HepG2 (cell line): ENCODE measurements at regions not wholly inside any gene's neighbourhood (a gene's known extent, or its start where the extent isn't known, plus 50 kb on each side); places are given as distances from the start of the nearest gene placed in this dataset.

Experiments
- ATAC-seq: fragments of 200-7000 bp; cut with Tn5 transposase; 3 replicates; pipeline ENCODE4 v1.9.1; 2020; ENCODE audit warnings: mild to moderate bottlenecking, moderate library complexity
- BruUV-seq: library from RNA; stranded (reverse); fragments of 400-500 nt; replicated peaks from 2 replicates; lab custom pipeline; 2021; lab: Mats Ljungman, UMichigan
- CTCF ChIA-PET: fragments of 300-600 bp; formaldehyde crosslinking; extraction: SDS; loops from one replicate; lab custom pipeline; 2021; ENCODE audit warnings: low total read pairs, inconsistent platforms, low intra/inter-chr PET ratio; lab: Yijun Ruan, JAX
- POLR2A ChIA-PET: fragments of 350-600 bp; sonication (Branson Sonifier 250); formaldehyde crosslinking; loops from one replicate; lab custom pipeline; 2020; ENCODE audit warnings: antibody characterized with exemption, inconsistent platforms; lab: Yijun Ruan, JAX
- DNase-seq: peaks from one replicate; pipeline ENCODE4 v3.0.0-alpha.2; 2015; ENCODE audit warnings: low spot score
- FAIRE-seq: peaks from 3 replicates; lab custom pipeline; 2011; peaks lifted over from hg19 to GRCh38; lab: Jason Lieb, UNC
- H2AFZ ChIP-seq: one replicate; pipeline ENCODE4 v1.6.1; 2011; ENCODE audit warnings: low read length, inconsistent platforms
- H3K27ac ChIP-seq: fragments of 300-600 bp; 3 replicates; pipeline ENCODE4 v1.8.0; 2011; ENCODE audit warnings: mixed run types, mild to moderate bottlenecking, mixed read lengths, low read length, inconsistent platforms; ENCODE audit not compliant: insufficient read depth; ENCODE audit errors: extremely low read length
- H3K27me3 ChIP-seq, 2 experiments: fragments of 200-600 bp in 1 of 2; 2 replicates in 1 of 2; 3 replicates in 1 of 2; pipeline versions ENCODE4 v1.6.0 to v1.8.0; 2011; ENCODE audit warnings: low read length in 2 of 2, mild to moderate bottlenecking in 2 of 2, moderate library complexity in 2 of 2, inconsistent platforms in 1 of 2; ENCODE audit not compliant: insufficient read depth in 2 of 2, control insufficient read depth in 1 of 2
- H3K36me3 ChIP-seq, 2 experiments: fragments of 200-600 bp in 1 of 2; replicated peaks in 1 of 2; 2 replicates in 1 of 2; 3 replicates in 1 of 2; pipeline versions ENCODE4 v1.5.1 to v1.8.0; 2011; ENCODE audit warnings: low read length in 2 of 2, inconsistent platforms in 1 of 2; ENCODE audit not compliant: insufficient read depth in 2 of 2, control insufficient read depth in 1 of 2
- H3K4me1 ChIP-seq: 2 replicates; pipeline ENCODE4 v1.5.1; 2012; ENCODE audit warnings: low read length, inconsistent platforms; ENCODE audit not compliant: insufficient read depth
- H3K4me2 ChIP-seq: 2 replicates; pipeline ENCODE4 v1.6.0; 2011; ENCODE audit warnings: low read depth, low read length, inconsistent platforms
- H3K4me3 ChIP-seq, 3 experiments: fragments of 200-600 bp in 1 of 3; sonication (generic), shearing (Covaris generic) in 1 of 3; replicated peaks in 1 of 3; 2 replicates each; pipeline ENCODE4 v1.5.1; 2011 to 2016; ENCODE audit warnings: low read length in 3 of 3, inconsistent platforms in 2 of 3, low read depth in 2 of 3, mild to moderate bottlenecking in 2 of 3, control low read depth in 1 of 3, mixed read lengths in 1 of 3; ENCODE audit not compliant: insufficient read depth in 1 of 3
- H3K79me2 ChIP-seq: one replicate; pipeline ENCODE4 v1.6.1; 2011; ENCODE audit warnings: low read length, inconsistent platforms; ENCODE audit not compliant: insufficient read depth
- H3K9ac ChIP-seq: 2 replicates; pipeline ENCODE4 v1.6.0; 2011; ENCODE audit warnings: mild to moderate bottlenecking, low read depth, low read length, inconsistent platforms; ENCODE audit not compliant: insufficient read depth
- H3K9me3 ChIP-seq: 2 replicates; pipeline ENCODE4 v1.5.1; 2012; ENCODE audit warnings: mild to moderate bottlenecking, low read length
- H4K20me1 ChIP-seq: 2 replicates; pipeline ENCODE4 v1.6.0; 2011; ENCODE audit warnings: inconsistent platforms, mild to moderate bottlenecking, low read length, moderate library complexity; ENCODE audit not compliant: insufficient read depth
- MTF1 ChIP-seq: sonication (generic); formaldehyde crosslinking; IDR thresholded peaks from 2 replicates; pipeline ENCODE4 v1.5.0; 2020; ENCODE audit warnings: missing genetic modification reagents
- MZF1 ChIP-seq: sonication (generic); formaldehyde crosslinking; IDR thresholded peaks from 2 replicates; pipeline ENCODE4 v1.8.1; 2023; ENCODE audit warnings: mild to moderate bottlenecking, missing genetic modification reagents, borderline replicate concordance
- THAP11 ChIP-seq: IDR thresholded peaks from 2 replicates; pipeline ENCODE4 v1.6.1; 2016; ENCODE audit warnings: missing biosample characterization, missing genetic modification reagents
- ZNF337 ChIP-seq: sonication (generic); formaldehyde crosslinking; IDR thresholded peaks from 2 replicates; pipeline ENCODE4 v1.5.1; 2020; ENCODE audit warnings: missing genetic modification reagents, low read depth, mild to moderate bottlenecking, borderline replicate concordance
- ZSCAN20 ChIP-seq: sonication (generic); formaldehyde crosslinking; IDR thresholded peaks from 2 replicates; pipeline ENCODE4 v1.4.0; 2020; ENCODE audit warnings: missing genetic modification reagents, mild to moderate bottlenecking, borderline replicate concordance
- WGBS: methylation state at CpG from one replicate; pipeline ENCODE4 v1.1.6; 2017; ENCODE audit warnings: low lambda C conversion rate; 5-methylcytosine and 5-hydroxymethylcytosine counted together
- in situ Hi-C: cut with HindIII; loops from 2 replicates; pipeline ENCODE4 v1.10.0; 2017; ENCODE audit warnings: low pct_unique_long_range_greater_than_20kb; ENCODE audit not compliant: extremely low pct_ligation_motif_present
- intact Hi-C: fragments of 100-400 bp; cut with micrococcal nuclease; formaldehyde crosslinking; loops from one replicate; pipeline ENCODE4 v1.10.0; 2022; ENCODE audit not compliant: unreplicated experiment
- TF ChIP-seq, protein P1 (sequence below): sonication (generic); formaldehyde crosslinking; IDR thresholded peaks from 2 replicates; pipeline ENCODE4 v1.8.0; 2022; ENCODE audit warnings: mild to moderate bottlenecking, missing genetic modification reagents
- TF ChIP-seq, protein P2 (sequence below): IDR thresholded peaks from 2 replicates; pipeline ENCODE4 v1.6.1; 2016; ENCODE audit warnings: missing genetic modification reagents, missing compliant biosample characterization
- TF ChIP-seq, protein P3 (sequence below): sonication (generic); formaldehyde crosslinking; IDR thresholded peaks from 2 replicates; pipeline ENCODE4 v1.4.0; 2020; ENCODE audit warnings: mild to moderate bottlenecking, low read depth, missing genetic modification reagents

DNA sequence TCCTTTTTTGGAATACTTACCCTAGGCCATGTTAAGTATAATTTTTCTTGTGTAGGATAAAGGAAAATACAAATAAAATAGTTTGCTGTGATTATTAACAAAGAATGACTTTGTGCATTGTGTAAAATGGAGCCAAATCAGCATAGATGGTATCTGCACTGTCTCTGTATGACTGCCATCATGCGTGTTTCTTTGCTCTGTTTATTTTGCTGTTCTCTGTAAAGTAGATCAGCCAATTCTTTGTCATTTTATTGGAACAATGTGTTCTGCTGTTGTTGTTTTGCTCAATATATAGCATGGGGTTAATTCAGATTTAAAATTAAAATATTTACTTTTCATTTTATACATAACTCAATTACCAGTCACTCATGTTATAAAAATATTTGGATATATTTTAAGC, 181.3 kb upstream of the UBE2E3 start:
- CTCF ChIA-PET = no interaction called here
- no peaks in the 10 kb centered on the region for H3K79me2 ChIP-seq
- TF ChIP-seq, protein P1, sequence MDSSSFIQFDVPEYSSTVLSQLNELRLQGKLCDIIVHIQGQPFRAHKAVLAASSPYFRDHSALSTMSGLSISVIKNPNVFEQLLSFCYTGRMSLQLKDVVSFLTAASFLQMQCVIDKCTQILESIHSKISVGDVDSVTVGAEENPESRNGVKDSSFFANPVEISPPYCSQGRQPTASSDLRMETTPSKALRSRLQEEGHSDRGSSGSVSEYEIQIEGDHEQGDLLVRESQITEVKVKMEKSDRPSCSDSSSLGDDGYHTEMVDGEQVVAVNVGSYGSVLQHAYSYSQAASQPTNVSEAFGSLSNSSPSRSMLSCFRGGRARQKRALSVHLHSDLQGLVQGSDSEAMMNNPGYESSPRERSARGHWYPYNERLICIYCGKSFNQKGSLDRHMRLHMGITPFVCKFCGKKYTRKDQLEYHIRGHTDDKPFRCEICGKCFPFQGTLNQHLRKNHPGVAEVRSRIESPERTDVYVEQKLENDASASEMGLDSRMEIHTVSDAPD (CRISPR knock-in tag) = no peak
- TF ChIP-seq, all 625 proteins: peak for 0
- intact Hi-C loops (loop anchor here (10.0 kb wide), 1 partner anchor 194 kb away; no protein-coding TSS in a partner anchor), in situ Hi-C loops (no loop called here)
- Histone ChIP-seq H3K4me1 (no peaks in the 10 kb centered on the region), H3K4me2 (no peak overlapping the region), H3K27me3 (no peaks in the 10 kb centered on the region), H3K9ac (no peak overlapping the region), H4K20me1 (no peaks in the 10 kb centered on the region), H3K9me3 (no peaks in the 10 kb centered on the region), H2AFZ (no peak overlapping the region), H3K27ac (no peak overlapping the region), H3K4me3 (no peak overlapping the region), H3K36me3 (no peaks in the 10 kb centered on the region)
- DNase-seq (no peak), FAIRE-seq (no peak), ATAC-seq (no peak)
- POLR2A ChIA-PET = no interaction called here
- 5% methylated on average over 1 of the region's 1 CpG for WGBS
- no TSS peak for BruUV-seq

DNA sequence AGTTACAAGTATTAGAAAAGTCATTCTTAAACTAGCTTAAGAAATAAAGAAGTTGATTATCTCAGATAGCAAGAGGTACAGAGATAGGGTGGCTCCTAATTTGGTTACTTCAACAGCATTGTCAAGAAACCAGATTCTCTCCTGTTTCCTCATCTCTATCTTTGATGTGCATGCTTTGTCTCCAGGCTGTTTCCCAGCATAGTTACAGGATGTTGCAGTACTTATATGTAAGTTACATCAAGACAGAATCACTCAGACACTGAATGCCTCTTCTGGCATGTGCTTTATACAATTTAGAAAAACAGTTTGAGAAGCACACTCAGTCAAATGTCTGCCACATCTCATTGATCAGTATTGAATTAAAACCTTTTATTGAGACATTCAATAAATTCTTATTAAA, 189.5 kb upstream of the UBE2E3 start:
- BruUV-seq = no TSS peak
- ChIA-PET POLR2A (no interaction called here), CTCF (no interaction called here)
- Histone ChIP-seq H3K27me3 (no peaks in the 10 kb centered on the region), H3K4me2 (no peak overlapping the region), H3K79me2 (no peaks in the 10 kb centered on the region), H3K27ac (no peak overlapping the region), H3K9ac (no peak overlapping the region), H2AFZ (no peak overlapping the region), H4K20me1 (no peaks in the 10 kb centered on the region), H3K4me3 (no peak overlapping the region), H3K9me3 (no peaks in the 10 kb centered on the region), H3K4me1 (no peaks in the 10 kb centered on the region), H3K36me3 (no peaks in the 10 kb centered on the region)
- ATAC-seq (no peak), DNase-seq (no peak), FAIRE-seq (no peak)
- in situ Hi-C loops = no loop called here
- no peak for TF ChIP-seq THAP11 (CRISPR knock-in tag)
- TF ChIP-seq ZSCAN20 (CRISPR knock-in tag) = no peak
- TF ChIP-seq MTF1 (CRISPR knock-in tag) = no peak
- TF ChIP-seq, protein P2, sequence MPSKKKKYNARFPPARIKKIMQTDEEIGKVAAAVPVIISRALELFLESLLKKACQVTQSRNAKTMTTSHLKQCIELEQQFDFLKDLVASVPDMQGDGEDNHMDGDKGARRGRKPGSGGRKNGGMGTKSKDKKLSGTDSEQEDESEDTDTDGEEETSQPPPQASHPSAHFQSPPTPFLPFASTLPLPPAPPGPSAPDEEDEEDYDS = no peak
- no peak for TF ChIP-seq ZNF337 (CRISPR knock-in tag)
- TF ChIP-seq, protein P3, sequence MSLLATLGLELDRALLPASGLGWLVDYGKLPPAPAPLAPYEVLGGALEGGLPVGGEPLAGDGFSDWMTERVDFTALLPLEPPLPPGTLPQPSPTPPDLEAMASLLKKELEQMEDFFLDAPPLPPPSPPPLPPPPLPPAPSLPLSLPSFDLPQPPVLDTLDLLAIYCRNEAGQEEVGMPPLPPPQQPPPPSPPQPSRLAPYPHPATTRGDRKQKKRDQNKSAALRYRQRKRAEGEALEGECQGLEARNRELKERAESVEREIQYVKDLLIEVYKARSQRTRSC (CRISPR knock-in tag) = no peak
- TF ChIP-seq MZF1 (CRISPR knock-in tag) = no peak
- intact Hi-C loops = loop anchor here (10.0 kb wide), 1 partner anchor 186 kb away; no protein-coding TSS in a partner anchor
